ENCODE measurements at regions not wholly inside any gene's neighbourhood (a gene's known extent, or its start where the extent isn't known, plus 50 kb on each side); places are given as distances from the start of the nearest gene placed in this dataset.

DNA sequence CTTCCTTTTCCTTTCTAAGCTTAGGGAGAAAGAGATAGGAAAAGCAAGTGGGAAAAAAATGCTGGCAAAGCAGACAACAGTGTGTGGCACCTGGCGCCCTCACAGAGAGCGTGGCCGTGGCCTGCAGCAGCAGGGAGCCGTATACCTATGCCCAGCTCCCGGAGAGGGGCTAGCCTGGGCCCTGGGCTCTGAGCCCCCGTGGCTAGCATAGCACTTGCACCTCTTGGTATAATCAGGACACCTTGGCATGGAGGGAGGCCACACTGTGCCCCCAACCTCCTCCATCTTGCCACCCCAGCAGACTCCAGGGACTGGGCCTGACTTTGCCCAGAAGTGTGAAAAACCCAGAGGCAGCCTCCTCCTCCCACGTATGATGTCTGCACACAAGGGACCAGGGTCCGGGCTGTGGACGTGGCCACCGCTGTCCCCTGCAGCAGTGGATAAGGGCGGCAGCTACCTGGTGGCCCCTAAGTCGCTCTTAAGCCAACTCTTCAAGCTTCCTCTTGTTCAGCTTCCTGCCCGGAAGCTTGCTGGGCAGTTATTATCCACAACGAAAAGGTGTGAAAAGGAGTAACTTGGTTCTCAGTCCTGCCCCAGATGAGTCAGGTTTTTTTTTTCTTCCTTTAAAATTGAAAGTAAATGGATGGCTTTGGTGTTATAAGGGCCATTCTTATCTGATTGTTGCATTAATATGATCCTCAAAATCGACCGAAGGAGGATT is 249.1 kb upstream of the PITRM1 start:
- DNase-seq, result no peak

GRCh38 chr10:3420527-3421469 is 248.2 kb upstream of the PITRM1 start:
- no peak for DNase-seq

- peak in 1 of 2 experiments; percentile 9 for DNase-seq
Observed at GRCh38 chr10:3419719-3420495, 247.3 kb upstream of the PITRM1 start.

DNA sequence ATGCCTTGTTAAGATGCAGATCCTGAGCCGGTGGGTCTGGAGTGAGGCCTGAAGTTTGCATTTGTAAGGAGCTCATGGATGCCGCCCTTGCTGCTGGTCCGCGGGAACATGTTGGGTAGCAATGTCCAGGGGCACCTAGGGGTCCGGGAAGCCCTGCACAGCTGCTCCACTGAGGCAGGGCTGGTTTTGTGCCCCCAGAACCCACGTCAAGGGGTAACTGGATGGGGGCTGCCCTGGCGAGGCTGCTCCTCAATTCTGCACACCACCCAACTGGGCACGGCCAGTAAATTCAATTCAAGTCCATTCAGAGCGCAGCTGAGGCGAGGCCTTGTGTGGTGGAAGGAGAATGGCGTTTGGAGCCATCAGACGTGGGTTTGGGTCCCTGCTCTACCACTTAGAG is 246.3 kb upstream of the PITRM1 start:
- DNase-seq, result no peak

- DNase-seq, result no peak
Observed at GRCh38 chr10:3418041-3418754, 245.6 kb upstream of the PITRM1 start.

GRCh38 chr10:3417096-3417495 is 244.5 kb upstream of the PITRM1 start:
- no peak for DNase-seq

DNA sequence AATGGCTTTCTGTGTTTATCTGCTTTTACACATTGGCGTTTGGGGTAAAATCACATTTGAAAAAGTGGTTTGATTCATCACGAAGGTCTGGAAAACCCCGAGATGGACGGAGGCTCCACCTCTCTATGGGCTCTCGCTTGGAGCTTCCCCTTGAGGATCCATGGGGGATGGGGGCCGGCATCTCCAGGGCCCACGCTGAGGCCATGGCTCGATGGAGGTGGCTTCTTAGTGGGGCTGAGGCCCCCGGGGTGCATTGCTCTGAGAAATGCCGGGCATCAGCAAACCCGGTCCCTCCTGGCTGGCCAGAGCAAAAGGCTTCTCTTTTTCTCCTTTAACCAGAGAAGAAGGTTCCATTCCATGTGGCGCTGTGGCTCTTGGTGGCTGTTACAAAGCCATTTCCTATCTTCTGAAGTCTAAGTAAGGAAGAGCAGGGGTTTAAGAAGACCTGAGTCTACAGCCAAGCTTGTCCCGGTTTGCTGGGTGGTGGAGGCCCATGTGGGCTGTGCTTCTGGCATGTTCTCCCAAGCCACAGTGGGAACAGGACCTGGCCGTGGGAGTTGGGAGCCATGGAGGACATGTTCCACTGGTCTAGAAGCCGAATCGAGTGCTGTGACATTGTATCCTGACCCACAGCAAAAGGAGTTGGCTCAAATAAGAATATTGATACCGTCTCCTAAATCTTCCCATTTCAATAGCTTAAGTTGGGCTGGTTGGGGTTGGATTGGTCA is 243.5 kb upstream of the PITRM1 start:
- no peak for DNase-seq

GRCh38 chr10:3415038-3415736 is 242.6 kb upstream of the PITRM1 start:
- DNase-seq, result no peak

DNA sequence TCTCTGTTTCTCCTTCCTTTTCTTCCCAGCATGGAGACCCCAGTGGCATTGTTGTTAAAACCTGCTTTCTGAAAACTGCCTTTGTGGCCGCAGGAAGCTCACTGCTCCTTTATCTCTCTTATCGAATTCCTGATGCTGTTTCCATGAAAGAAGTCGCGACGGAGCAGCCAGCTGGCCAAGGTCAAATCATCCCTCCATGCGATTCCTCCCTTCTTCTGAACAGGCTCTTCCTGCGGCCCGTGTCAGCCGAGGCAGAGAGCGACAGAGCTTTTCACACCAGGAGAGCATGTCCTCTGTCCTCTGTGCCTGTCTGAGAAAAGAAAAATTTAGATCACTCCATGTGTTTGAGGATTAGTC is 242.1 kb upstream of the PITRM1 start:
- DNase-seq, result no peak

DNA sequence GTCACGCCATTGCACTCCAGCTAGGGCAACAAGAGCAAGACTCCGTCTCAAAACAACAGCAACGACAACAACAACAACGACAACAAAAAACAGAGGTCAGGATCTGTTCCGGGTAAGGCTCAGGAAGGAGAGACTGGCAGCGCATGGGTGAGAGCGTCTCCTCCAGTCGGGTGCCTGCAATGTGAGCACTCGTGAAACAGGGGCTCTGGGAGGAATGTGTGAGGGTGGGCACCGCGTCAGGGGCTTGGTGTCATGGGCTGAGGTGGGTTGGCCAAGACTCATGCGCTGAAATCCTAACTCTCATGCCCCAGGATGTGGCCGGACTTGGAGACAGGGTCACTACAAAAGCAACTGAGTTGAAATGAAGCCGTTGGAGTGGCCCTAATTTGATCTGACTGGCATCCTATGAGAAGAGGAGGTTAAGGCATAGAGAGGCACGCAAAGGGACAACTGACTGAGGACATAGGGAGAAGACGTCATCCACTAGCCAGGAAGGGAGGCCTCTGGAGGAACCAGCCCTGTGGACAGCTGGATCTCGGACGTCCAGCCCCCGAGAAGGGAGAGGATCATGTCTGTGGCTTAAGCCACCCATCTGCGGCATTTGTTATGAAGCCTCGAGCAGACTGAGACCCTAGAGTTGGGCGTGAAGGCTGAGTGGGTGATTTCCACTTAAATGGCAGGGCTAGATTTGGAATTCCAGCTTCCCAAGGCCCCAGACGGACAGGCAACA is 241.5 kb upstream of the PITRM1 start:
- no peak for DNase-seq

DNA sequence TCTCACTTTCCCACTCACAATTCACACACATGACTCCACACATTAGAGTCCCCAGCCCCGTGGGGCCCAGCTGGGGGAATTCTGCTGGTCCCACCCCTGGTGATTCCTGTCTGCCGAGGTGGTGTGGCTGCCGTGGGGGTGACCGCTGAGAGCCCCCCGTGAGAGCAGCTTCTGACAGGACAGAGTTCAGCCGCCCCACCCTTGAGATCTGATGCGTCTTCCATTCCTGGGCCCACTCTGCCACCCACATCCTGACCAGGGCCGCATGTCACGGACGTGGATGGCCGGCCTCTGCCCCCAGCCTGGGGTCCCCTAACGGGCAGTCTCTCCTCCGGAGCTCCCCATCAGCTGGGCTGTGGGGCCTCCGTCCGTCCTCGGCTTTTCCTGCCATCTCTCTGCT is 240.1 kb upstream of the PITRM1 start:
- DNase-seq, result no peak

- no peak for DNase-seq
Observed at GRCh38 chr10:3412071-3412582, 239.5 kb upstream of the PITRM1 start.

GRCh38 chr10:3411044-3411443 is 238.5 kb upstream of the PITRM1 start:
- no peak for DNase-seq

DNA sequence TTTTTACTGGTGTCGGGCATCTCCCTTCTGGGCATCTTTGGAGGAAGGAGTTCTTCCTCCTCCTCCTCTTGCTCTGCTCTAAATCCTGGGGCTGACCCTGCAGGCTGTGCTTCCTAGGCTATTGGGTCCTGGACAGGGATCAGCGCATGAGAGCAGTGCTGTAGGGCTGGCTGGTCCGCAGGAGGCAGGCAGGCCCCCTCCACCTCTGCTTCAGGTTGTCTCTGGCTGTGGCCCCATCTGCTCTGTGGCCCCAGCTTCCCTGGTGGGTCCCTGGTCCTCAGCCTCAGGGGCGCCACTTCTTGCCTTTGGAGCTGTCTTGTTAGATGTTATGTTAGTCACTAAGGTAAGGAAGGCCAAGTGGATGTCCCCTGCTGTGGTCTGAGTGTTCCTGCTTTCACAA is 237.3 kb upstream of the PITRM1 start:
- DNase-seq, result no peak

- DNase-seq, result no peak
Observed at GRCh38 chr10:3408603-3409365, 236.2 kb upstream of the PITRM1 start.

DNA sequence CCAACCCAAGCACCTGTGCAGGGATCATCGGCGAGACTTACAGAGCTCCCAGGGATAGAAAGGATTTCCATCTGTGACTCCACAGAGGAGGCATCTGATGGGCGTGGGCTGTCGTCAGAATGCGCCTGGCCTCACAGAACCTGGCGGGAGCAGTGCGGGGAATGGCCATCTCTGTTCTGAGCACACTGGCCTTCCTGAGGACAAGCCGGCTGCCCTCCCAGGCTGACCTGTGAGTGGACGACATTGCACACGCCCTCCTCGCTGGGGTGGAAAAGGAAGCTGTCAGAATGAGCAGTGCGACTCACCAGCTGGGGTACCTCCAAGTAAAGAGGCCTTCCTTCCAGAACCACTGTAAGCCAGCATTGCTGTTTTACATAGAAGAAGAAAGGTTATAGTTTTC is 234.6 kb upstream of the PITRM1 start:
- no peak for DNase-seq

- no peak for DNase-seq
Observed at GRCh38 chr10:3406556-3406955, 234.0 kb upstream of the PITRM1 start.

GRCh38 chr10:3404381-3404780 is 231.8 kb upstream of the PITRM1 start:
- DNase-seq, result no peak

DNA sequence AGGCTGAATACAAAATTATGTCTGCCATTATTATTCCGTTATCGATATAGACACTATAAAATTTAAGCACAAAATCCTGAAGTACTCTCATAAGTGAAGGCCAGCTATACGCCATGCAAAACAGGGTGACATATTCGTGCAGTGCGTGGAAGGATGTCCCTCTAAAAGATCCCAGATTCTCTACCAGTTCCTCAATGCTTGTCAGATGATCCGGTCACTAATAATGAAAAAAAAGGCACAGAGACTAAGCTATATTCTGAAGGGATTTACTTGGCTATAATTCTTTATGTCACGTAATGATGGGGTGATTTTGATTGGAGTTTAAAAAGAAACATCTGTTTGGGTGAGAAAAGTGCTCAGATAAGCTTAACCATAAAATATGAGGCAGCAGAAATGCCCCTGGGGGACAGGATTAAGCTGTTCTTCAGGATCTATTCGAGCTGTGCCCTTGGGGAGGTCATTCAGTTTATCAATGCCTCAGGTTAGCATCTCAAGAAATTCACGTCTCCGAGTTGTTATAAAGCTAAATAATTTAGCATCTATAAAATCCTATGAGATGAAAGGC is 229.7 kb upstream of the PITRM1 start:
- no peak for DNase-seq

All from activated CD4-positive, alpha-beta T cell treated with anti-CD3 and anti-CD28 coated beads, Interleukin-2, amount 50 U/mL, for 48 hours (primary cell).